ENCODE measurements at regions not wholly inside any gene's neighbourhood (a gene's known extent, or its start where the extent isn't known, plus 50 kb on each side); places are given as distances from the start of the nearest gene placed in this dataset.
A peak's percentile ranks its signal among the peaks of the same experiment; 100 is the strongest.

GRCh38 chr21:15514073-15514946 lies 215.5 kb upstream of the USP25 start:
- H3K4me3 ChIP-seq = no peak overlapping the region
- H3K27ac ChIP-seq (ENCODE audit: extremely low read depth, low read depth, low read length) = no peak overlapping the region
- CTCF ChIA-PET (ENCODE audit: low intra/inter-chr PET ratio) = no interaction called here
- ATAC-seq (no peak), FAIRE-seq (no peak), DNase-seq (ENCODE audit: extremely low read depth in 1 of 4, low spot score in 3 of 4) (no peak)
- no peak for TF ChIP-seq ZNF124 (CRISPR knock-in tag; IDR thresholded peaks at IDR 0.05)
- 0 out of 2 replicates have a peak overlapping the region, but pooled peaks have one; percentile 19 for H2AFZ ChIP-seq (ENCODE audit: low read depth, low read length)
- H3K9ac ChIP-seq (ENCODE audit: insufficient read depth in 1 of 2, low read depth in 2 of 2, low read length in 2 of 2) = no peak overlapping the region
- 9% methylated on average over 8 of the region's 8 CpGs for WGBS (ENCODE audit: insufficient coverage, low coverage, missing lambda C conversion rate)
- H3K36me3 ChIP-seq (ENCODE audit: control insufficient read depth, insufficient read depth, low read length) = no peaks in the 10 kb centered on the region
- in situ Hi-C loops (cut with MboI) = no loop called here
- H3K9me3 ChIP-seq (replicated peaks; ENCODE audit: control insufficient read depth, insufficient read depth, low read depth, low read length) = no peaks in the 10 kb centered on the region; the same call in 1 of the 2 replicates
- intact Hi-C loops (cut with micrococcal nuclease) = no loop called here
- POLR2A ChIA-PET = no interaction called here
- H3K4me1 ChIP-seq (replicated peaks in 1 of 2; ENCODE audit: control insufficient read depth in 2 of 2, insufficient read depth in 2 of 2, low read length in 2 of 2) = no peaks in the 10 kb centered on the region
- no peaks in the 10 kb centered on the region for H3K9me1 ChIP-seq (ENCODE audit: control insufficient read depth, insufficient read depth, low read length)
- H3K4me2 ChIP-seq (ENCODE audit: insufficient read depth, low read length) = no peak overlapping the region
- H4K20me1 ChIP-seq (replicated peaks; ENCODE audit: control insufficient read depth, insufficient read depth, low read length) = no peaks in the 10 kb centered on the region
- no peaks in the 10 kb centered on the region for H3K27me3 ChIP-seq (ENCODE audit: control insufficient read depth in 2 of 2, insufficient read depth in 2 of 2, low read length in 2 of 2)
- H3K79me2 ChIP-seq (ENCODE audit: control insufficient read depth, insufficient read depth, low read length) = no peaks in the 10 kb centered on the region
- no TSS peak for BruUV-seq (replicated peaks)

GRCh38 chr21:15515908-15516307 lies 213.9 kb upstream of the USP25 start:
- in situ Hi-C loops (cut with MboI) (no loop called here), intact Hi-C loops (cut with micrococcal nuclease) (no loop called here)
- H3K9me3 ChIP-seq (replicated peaks; ENCODE audit: control insufficient read depth, insufficient read depth, low read depth, low read length) = no peaks in the 10 kb centered on the region; the same call in 1 of the 2 replicates
- no TSS peak for BruUV-seq (replicated peaks)
- 0% methylated on average over 2 of the region's 2 CpGs for WGBS (ENCODE audit: insufficient coverage, low coverage, missing lambda C conversion rate)
- POLR2A ChIA-PET = no interaction called here
- no peak overlapping the region for H3K4me3 ChIP-seq
- no peaks in the 10 kb centered on the region for H3K36me3 ChIP-seq (ENCODE audit: control insufficient read depth, insufficient read depth, low read length)
- H3K9me1 ChIP-seq (ENCODE audit: control insufficient read depth, insufficient read depth, low read length) = no peaks in the 10 kb centered on the region
- no peak overlapping the region for H3K27ac ChIP-seq (ENCODE audit: extremely low read depth, low read depth, low read length)
- CTCF ChIA-PET (ENCODE audit: low intra/inter-chr PET ratio) = no interaction called here
- H3K79me2 ChIP-seq (ENCODE audit: control insufficient read depth, insufficient read depth, low read length) = no peaks in the 10 kb centered on the region
- no peak overlapping the region for H2AFZ ChIP-seq (ENCODE audit: low read depth, low read length)
- H4K20me1 ChIP-seq (replicated peaks; ENCODE audit: control insufficient read depth, insufficient read depth, low read length) = no peaks in the 10 kb centered on the region
- no peaks in the 10 kb centered on the region for H3K4me1 ChIP-seq (replicated peaks in 1 of 2; ENCODE audit: control insufficient read depth in 2 of 2, insufficient read depth in 2 of 2, low read length in 2 of 2)
- no peak overlapping the region for H3K4me2 ChIP-seq (ENCODE audit: insufficient read depth, low read length)
- ATAC-seq (no peak), DNase-seq (ENCODE audit: extremely low read depth in 1 of 4, low spot score in 3 of 4) (no peak), FAIRE-seq (no peak)
- H3K9ac ChIP-seq (ENCODE audit: insufficient read depth in 1 of 2, low read depth in 2 of 2, low read length in 2 of 2) = no peak overlapping the region
- TF ChIP-seq ZNF354B (CRISPR knock-in tag; IDR thresholded peaks at IDR 0.05) = no peak
- peak; percentile 28; the same call in 1 of the 2 replicates for TF ChIP-seq C11orf30 (IDR thresholded peaks at IDR 0.05; ENCODE audit: low read depth)
- peak; percentile 66 for TF ChIP-seq ZNF316 (IDR thresholded peaks at IDR 0.05)
- H3K27me3 ChIP-seq (ENCODE audit: control insufficient read depth in 2 of 2, insufficient read depth in 2 of 2, low read length in 2 of 2) = no peaks in the 10 kb centered on the region
